GM21529 (cell line): ENCODE measurements at regions not wholly inside any gene's neighbourhood (a gene's known extent, or its start where the extent isn't known, plus 50 kb on each side); places are given as distances from the start of the nearest gene placed in this dataset.
A peak's percentile ranks its signal among the peaks of the same experiment; 100 is the strongest.
"Not testable (repeated sequence)": the region's sequence is repeated elsewhere in the genome, so short reads cannot be mapped to it uniquely, and the experiment has no call there.

ENCODE experiments used
- ATAC-seq: cut with Tn5 transposase; IDR thresholded peaks from one replicate; pipeline ENCODE4 v1.9.1; 2021; ENCODE audit not compliant: unreplicated experiment

DNA sequence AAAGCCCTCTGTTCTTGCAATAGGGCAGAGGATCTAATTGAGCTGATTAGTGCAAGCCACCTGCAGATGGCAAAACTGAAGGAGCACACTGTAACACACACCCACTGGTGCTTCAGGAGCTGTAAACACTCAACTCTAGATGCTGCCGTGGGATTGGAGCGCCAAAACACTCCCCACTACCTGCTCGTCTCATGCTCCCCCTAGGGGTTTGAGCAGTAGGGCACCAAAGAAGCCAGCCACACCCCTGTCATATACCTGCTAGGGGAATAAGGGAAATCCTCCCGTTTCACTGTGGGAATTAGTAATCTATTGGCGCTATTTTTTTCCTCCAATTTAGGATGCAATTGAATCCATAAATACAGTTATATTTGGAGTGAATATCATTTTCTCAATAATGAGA lies 360.2 kb downstream of the GLUD2 start:
- ATAC-seq, result no peak

DNA sequence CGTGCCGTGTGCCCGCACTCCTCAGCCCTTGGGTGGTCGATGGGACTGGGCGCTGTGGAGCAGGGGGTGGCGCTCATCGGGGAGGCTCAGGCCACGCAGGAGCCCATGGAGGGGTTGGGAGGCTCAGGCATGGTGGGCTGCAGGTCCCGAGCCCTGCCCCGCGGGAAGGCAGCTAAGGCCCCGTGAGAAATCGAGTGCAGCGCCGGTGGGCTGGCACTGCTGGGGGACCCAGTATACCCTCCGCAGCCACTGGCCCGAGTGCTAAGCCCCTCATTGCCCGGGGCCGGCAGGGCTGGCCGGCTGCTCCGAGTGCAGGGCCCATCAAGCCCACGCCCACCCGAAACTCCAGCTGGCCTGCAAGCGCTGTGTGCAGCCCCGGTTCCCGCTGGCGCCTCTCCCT lies 384.1 kb downstream of the GLUD2 start:
- not testable (repeated sequence) for ATAC-seq

DNA sequence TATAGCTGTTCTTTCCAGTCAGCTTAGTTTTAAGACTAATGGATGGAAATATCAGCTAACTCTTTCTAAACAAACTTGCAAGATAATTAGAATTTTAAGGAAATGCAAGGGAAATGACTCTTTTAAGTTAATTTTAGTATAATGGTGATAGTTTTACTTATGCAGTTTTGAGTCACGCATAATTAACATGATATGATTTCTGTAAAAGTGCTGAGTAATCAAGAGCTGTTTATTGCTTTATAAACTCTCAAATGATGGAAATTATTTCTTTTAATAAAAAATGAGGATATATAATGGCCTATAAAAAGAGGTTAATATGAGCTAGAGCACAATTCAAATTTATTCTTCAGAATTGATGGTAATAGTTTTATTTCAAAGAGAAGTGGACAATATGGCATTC lies 385.9 kb downstream of the GLUD2 start:
- no peak for ATAC-seq

DNA sequence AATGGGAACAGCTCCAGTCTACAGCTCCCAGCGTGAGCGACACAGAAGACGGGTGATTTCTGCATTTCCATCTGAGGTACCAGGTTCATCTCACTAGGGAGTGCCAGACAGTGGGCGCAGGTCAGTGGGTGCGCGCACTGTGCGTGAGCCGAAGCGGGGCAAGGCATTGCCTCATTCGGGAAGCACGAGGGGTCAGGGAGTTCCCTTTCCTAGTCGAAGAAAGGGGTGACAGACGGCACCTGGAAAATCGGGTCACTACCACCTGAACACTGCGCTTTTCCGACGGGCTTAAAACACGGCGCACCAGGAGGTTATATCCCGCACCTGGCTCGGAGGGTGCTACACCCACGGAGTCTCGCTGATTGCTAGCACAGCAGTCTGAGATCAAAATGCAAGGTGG lies 390.3 kb downstream of the GLUD2 start:
- not testable (repeated sequence) for ATAC-seq

DNA sequence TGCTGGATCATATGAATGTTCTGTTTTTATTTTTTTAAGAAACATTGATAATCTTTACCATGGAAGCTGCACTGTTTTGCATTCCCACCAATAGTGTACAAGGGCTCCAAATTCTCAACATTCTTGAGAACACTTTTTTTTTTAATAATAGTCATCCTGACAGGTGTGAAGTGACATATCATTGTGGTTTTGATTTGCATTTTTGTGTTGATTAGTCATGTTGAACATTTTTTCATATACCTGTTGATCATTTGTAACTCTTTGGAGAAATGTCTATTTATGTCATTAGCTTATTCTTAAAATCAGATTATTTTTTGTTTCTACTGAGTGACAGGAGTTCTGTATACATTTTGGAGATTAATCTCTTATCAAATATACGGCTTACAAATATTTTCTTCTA lies 408.5 kb downstream of the GLUD2 start:
- ATAC-seq, result no peak

DNA sequence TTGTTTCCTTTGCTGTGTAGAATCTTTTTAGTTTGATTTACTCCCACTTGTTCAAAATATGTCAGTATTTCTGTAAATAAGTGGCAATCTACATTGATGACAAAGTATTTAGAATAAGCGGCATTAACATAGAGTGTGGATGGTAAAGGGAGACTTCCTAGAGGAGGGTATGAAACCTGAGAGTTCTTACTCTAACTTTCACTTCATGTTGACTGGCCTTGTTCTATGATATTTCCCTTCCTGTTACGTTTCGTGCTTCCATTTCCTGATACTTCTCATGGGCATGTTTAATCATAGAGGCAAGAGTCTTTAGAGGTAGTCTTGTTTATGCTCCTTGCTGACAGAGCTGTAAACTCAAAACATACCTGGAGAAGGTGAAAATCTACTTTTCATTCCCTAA lies 408.9 kb downstream of the GLUD2 start:
- ATAC-seq, result peak; percentile 97

DNA sequence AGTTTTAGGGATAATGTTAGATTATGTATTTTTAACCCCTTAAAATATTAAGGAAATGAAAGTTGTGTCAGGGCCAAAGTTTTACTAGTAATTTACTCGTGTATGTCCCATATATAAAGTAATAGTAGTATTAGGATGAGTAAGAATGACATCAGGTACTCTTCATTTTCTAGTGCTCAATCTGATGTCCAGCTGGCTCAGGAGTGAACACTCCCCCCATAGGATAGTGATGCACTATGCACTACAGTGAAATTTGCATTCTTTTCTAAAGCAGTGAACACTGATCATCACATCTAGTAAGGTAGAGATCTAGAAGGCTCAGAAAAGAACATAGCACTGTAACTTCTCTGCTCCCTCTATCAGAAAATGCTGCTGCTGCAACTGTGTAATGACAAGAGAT lies 409.7 kb downstream of the GLUD2 start:
- no peak for ATAC-seq

DNA sequence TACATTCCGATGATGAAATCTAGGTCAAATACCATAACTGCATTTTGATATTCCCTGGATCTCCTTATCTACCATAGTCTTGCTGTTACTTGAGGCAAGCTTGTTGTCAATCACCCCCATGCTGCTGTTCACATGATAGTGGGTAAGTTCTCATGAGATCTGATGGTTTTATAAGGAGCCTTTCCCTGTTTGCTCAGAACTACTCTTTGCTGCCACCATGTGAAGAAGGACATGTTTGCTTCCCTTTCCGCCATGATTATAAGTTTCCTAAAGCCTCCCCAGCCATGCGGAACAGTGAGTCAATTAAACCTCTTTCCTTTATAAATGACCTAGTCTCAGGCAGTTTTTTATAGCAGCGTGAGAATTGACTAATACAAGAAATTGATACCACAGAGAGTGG lies 432.0 kb downstream of the GLUD2 start:
- no peak for ATAC-seq

DNA sequence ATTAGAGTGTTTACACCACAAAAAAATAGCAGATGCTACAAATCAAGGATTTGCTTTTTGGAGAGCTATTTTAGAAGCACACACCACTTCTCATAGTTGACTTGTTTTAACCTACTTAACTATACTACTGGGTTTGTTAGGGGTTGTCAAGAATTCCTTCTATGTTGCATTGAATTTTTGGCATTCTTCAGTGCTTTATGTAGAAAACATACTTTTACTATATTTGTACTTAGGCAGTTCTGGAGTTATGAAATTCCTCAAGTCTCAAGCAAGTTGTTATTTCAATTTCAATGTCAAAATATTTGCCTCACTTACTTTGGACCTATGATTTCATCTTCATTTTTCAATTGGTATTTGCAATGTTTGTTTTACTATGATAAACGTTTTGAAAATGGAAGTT lies 449.6 kb downstream of the GLUD2 start:
- ATAC-seq, result no peak

DNA sequence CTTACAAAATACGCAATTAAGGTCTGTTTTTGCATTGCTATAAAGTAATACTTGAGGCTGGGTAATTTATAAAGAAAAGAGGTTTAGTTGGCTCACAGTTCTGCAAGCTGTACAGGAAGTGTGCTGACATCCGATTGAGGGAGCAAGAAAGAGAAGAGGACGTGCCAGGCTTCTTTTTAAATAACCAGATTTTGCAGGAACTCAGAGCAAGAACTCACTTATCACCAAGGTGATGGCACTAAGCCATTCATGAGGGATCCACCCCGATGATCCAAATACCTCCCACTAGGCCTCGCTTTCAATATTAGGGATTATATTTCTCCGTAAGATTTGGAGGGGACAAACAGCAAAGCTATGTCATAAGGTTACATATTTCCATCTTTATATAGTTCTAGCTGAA lies 456.7 kb downstream of the GLUD2 start:
- ATAC-seq, result no peak

DNA sequence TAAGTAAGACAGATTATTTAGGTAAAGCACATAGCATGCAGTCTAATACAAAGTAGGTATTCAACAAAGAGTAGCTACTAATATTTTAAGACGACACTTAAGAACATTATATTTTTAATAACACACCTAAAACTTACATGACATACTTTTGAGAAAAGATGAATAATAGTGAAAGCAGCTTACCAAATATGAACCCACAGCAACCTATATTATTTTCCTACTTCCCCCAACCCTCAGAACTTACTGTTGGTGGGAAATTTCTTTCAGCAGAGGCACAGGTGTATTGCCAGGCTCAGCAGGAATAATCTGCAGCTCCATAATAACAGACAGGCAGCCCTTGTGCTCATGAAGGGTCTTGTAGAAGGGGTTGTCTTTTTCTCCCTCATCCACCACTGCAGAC lies 498.9 kb downstream of the GLUD2 start:
- peak; percentile 59 for ATAC-seq

DNA sequence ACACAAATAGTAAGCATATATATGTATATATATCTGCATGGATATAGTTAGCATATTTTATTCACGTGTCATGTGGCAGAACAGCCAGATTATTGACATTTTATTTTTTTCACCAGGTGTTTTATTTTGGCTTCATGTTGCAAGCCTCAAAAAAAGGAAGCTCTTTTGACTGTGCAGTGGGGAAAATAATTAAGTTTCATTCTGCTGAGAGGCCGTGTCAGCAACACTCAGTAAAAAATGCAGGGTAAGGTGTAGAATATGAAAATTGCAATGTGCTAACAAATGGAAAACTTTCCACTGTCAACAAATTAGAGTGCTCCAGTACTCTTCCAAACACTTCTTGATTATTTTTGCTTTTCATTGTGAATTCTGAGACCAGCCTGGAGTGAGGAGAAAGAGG lies 511.5 kb downstream of the GLUD2 start:
- no peak for ATAC-seq

DNA sequence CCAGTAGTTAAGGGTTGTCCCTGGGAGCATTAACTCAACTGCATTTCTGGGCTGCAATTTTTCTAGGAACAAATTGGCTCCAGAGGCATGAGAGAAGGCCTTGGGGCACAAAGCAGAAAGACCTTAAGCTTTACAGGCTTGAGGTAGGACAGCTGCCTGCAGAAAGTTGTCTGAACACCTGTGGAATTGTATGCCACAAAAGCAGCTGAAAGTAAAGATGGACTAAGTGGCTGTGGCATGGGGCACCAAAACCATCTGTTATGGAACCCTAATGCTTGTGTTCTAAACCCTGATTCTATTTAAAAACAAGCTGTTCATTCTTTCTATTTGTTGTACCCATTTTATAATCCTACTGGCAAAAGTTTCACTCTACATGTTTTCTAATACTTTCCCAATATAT lies 515.2 kb downstream of the GLUD2 start:
- no peak for ATAC-seq

DNA sequence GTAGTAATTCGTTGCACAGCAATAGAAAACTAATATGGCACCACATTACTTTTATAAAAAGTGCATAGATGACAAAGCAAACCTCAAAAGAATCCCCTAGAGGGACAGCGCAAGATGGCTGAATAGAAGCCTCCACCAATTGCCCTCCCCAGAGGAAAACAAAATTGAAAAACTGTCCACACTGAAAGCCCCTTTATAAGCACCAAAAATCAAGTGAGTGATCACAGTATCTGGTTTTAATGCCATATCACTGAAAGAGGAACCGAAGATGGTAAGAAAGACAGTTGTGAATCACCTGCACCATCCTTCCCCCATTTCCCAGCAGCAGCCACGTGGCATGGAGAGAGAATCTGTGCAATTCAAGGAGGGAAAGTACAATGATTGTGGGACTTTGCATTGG lies 522.2 kb downstream of the GLUD2 start:
- peak; percentile 76 for ATAC-seq

DNA sequence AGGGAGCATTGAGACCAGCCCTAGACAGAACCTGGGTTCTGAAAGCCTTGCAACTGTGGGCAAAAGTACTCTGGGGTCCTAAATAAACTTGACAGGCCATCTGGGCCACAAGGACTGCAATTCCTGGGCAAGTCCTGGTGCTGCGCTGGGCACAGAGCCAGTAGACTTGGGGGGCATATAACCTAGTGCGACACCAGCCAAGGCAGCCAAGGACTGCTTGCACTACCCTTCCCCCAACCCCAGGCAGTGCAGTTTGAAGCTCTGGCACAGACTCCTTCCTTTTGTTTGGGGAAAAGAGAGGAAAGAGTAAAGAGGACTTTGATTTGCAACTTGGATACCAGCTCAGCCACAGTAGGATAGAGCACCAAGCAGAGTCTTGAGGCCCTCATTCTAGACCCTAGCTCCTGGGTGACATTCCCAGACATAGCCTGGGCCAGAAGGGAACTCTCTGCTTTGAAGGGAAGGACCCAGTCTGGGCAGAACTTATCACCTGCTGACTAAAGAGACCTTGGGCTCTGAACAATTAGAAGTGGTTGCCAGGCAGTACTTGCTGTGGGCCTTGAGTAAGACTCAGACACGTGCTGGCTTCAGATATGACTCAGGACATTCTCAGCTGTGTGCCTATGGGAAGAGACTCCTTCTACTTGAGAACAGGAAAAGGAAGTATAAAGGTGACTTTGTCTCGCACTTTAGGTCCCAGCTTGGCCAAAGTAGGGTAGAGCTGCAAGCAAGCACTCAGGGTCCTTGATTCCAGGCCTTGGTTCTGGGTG lies 522.8 kb downstream of the GLUD2 start:
- peak; percentile 70 for ATAC-seq

DNA sequence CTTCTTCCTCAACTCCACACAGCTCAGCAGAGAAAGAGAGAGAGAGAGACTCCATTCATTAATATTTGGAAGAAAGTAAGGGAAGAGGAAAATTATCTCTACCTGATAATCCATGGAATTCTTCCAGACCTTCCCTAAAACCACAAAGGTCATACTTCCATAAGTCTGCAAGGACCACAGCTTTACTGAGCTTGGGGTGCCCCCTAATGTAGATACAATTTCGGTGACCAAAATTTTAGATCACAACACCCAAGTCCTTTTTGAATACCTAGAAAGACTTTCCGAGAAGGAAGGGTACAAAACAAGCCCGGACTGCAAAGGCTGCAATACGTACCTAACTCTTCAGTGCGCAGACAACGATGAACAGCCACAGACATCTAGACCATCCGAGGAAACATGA lies 523.9 kb downstream of the GLUD2 start:
- no peak for ATAC-seq

DNA sequence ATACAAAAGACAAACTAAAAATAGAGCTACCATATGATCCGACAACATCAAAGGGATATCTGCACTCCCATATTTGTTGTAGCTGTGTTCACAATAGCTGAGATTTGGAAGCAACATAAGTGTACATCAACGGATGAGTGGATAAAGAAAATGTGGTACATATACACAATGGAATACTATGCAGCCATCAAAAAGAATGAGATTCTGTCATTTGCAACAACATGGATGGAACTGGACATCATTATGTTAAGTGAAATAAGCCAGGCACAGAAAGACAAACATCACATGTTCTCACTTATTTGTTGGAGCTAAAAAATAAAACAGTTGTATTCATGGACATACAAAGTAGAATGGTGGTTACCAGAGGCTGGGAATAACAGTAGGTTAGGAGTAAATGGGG lies 527.0 kb downstream of the GLUD2 start:
- not testable (repeated sequence) for ATAC-seq

DNA sequence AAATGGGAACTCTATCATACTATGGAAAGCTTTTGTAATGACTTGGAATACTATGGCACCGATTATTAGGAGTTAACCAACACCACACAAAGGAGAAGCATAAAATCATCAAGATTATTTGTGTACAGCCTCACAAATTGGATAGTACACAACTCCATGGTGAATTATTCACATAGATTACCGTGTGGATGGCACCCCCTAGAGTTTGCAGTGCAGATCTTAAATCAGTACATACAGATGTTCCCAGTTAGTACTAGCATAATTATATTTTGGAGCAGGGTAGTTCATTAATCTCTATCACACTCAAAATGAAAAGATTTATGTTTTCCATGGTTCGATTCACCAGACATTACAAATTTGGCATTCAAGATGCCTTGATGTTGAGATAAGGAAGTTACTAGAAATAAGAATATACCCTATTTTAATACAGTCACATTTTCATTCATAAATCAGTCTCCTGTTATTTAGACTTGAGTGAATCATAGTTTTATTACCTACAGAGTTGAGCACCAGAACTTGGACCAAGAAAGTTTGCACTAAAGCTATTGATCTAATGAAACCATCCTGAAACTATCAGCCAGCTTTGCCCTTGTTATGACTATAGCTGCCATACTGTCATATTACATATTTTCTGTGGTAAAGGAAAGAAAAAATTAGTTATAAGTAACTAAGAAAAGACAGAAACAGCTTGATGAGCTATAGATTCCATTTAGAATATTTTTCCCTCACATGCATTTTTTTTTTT lies 531.8 kb downstream of the GLUD2 start:
- ATAC-seq, result peak; percentile 74

DNA sequence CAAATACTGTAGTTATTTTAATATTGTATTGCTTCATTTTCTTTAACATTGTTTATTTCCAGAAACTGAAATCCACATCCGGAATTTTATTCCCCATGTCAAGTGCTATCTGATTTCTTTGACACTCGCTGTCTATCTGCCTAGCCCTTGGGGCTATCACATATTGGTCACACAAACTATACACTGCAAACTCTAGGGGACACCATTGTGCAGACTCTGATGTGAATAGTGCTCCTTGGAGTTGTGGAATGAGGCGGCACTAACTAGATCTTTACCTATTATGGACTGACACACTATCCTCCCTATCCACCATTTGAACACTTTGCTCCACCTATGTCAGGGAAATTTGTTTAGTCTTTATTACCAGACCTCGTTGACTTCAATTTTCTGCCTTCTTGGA lies 534.5 kb downstream of the GLUD2 start:
- ATAC-seq, result no peak

DNA sequence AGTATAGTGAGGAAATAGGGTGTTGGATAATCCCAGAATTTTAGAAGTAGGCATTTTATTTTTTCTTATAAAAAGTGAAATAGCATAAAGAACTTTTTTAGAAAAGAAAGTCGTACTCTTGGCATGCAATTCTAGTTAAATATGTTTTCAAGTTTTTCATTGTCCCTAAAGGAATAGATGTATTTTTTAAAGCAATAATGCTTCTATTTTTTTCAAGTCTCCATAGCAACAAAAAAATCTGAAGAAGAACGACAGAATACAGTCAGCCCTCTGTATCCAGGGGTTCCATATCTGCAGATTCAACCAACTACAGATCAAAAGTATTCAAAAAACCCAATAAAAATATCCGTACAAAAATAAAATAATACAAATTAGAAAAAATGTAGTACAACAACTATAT lies 538.2 kb downstream of the GLUD2 start:
- no peak for ATAC-seq

DNA sequence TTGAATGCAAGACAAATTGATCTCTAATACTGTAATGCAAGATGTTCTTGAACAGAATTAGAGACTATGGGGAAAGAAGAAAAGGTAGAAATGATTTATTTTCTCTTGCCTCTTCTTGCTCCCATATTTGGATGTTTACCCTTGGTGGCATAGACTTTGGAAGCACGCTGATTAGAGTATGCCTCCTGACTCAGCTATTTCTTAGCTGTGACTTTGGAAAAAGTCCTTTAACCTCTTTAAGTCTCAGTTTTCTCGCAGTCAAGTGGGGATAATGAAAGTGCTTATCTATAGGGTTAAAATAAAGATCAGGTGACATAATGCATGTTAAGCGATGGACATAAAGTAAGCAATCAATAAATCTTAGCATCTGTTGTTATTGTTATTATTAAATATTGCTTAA lies 545.5 kb downstream of the GLUD2 start:
- no peak for ATAC-seq

DNA sequence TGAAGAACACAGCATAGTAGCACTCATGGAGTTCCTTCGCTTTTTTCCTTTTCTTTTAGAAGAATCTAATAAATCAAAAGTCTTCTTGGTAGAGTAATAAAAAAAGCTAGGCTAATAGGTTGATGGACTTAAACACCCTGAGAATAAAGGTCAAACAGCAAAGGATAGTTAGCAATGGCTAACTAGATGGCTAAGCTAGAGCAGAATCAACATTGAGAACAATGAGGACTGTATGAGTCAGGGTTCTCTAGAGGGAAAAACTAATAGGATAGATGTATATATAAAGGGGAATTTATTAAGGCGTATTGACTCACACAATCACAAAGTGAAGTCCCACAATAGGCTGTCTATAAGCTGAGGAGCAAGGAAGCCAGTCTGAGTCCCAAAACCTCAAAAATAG lies 550.9 kb downstream of the GLUD2 start:
- ATAC-seq, result no peak

DNA sequence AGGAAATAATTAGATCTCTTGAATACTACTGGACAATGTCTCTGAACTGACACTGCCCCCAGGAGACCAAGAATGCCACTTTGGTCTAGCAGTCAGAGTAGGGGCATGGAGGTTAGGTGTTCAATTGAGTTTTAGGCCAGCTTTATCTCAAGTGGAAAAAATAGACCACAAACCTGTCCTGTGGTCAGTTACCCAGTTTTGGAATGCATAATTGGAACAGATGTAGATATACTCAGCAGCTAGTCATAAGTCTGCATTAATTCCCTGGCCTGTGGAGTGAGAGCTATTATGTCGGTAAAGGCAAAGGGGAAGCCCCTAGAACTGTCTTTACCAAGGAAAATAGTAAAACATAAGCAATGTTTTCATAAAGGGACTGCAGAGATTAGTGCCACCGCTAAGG lies 587.7 kb downstream of the GLUD2 start:
- no peak for ATAC-seq
